ENCODE measurements at regions not wholly inside any gene's neighbourhood (a gene's known extent, or its start where the extent isn't known, plus 50 kb on each side); places are given as distances from the start of the nearest gene placed in this dataset.

DNA sequence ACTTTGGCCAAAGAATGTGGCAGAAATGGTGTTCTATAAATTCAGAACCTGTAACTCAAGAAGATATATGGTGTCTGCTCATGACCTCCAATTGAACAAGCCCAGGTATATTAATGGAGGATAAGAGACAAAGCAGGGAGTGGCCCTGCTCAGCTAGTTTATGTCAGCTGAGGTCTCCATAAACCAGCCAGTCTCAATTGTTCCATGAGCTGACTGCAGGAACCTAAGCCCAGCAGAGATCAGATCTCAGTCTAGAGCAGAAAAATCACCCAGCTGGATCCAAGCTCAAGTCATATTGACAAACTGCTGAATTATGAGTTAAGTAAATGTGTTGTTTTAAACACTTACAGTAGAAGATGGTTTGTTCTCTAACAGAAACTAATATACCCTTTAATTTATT lies 105.5 kb upstream of the SGCE start:
- TF ChIP-seq TAF1 (IDR thresholded peaks at IDR 0.05; ENCODE audit: borderline replicate concordance, insufficient read depth, low read length) (no peak), POLR2AphosphoS5 (IDR thresholded peaks at IDR 0.05; ENCODE audit: low read depth, low read length) (no peak)
- TF ChIP-seq, protein P1, sequence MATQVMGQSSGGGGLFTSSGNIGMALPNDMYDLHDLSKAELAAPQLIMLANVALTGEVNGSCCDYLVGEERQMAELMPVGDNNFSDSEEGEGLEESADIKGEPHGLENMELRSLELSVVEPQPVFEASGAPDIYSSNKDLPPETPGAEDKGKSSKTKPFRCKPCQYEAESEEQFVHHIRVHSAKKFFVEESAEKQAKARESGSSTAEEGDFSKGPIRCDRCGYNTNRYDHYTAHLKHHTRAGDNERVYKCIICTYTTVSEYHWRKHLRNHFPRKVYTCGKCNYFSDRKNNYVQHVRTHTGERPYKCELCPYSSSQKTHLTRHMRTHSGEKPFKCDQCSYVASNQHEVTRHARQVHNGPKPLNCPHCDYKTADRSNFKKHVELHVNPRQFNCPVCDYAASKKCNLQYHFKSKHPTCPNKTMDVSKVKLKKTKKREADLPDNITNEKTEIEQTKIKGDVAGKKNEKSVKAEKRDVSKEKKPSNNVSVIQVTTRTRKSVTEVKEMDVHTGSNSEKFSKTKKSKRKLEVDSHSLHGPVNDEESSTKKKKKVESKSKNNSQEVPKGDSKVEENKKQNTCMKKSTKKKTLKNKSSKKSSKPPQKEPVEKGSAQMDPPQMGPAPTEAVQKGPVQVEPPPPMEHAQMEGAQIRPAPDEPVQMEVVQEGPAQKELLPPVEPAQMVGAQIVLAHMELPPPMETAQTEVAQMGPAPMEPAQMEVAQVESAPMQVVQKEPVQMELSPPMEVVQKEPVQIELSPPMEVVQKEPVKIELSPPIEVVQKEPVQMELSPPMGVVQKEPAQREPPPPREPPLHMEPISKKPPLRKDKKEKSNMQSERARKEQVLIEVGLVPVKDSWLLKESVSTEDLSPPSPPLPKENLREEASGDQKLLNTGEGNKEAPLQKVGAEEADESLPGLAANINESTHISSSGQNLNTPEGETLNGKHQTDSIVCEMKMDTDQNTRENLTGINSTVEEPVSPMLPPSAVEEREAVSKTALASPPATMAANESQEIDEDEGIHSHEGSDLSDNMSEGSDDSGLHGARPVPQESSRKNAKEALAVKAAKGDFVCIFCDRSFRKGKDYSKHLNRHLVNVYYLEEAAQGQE (IDR thresholded peaks at IDR 0.05; ENCODE audit: insufficient read depth in 1 of 2, low read depth in 2 of 2, low read length in 2 of 2) = no peak
